Ectodermal cell (in vitro differentiated cells): ENCODE measurements at regions not wholly inside any gene's neighbourhood (a gene's known extent, or its start where the extent isn't known, plus 50 kb on each side); places are given as distances from the start of the nearest gene placed in this dataset.
"Not testable (repeated sequence)": the region's sequence is repeated elsewhere in the genome, so short reads cannot be mapped to it uniquely, and the experiment has no call there.

Experiments used
- H3K27ac ChIP-seq: 2 replicates; pipeline ENCODE4 v1.7.0; 2013; ENCODE audit warnings: mild to moderate bottlenecking, low read depth, low read length; ENCODE audit not compliant: insufficient read depth, poor library complexity, severe bottlenecking
- H3K27me3 ChIP-seq: 2 replicates; pipeline ENCODE4 v1.7.0; 2013; ENCODE audit warnings: mild to moderate bottlenecking, low read length; ENCODE audit not compliant: insufficient read depth, control insufficient read depth, poor library complexity, severe bottlenecking
- H3K36me3 ChIP-seq: one replicate; pipeline ENCODE4 v1.7.0; 2013; ENCODE audit warnings: low read length; ENCODE audit not compliant: control insufficient read depth, insufficient read depth
- H3K4me1 ChIP-seq: one replicate; pipeline ENCODE4 v1.7.0; 2013; ENCODE audit warnings: low read length; ENCODE audit not compliant: control insufficient read depth, insufficient read depth
- H3K4me3 ChIP-seq: 2 replicates; pipeline ENCODE4 v1.7.0; 2013; ENCODE audit warnings: low read depth, low read length, control low read depth; ENCODE audit not compliant: insufficient read depth
- H3K9me3 ChIP-seq: 2 replicates; pipeline ENCODE4 v1.7.0; 2013; ENCODE audit warnings: mild to moderate bottlenecking, low read length, moderate library complexity; ENCODE audit not compliant: control insufficient read depth
- WGBS, 2 experiments: methylation state at CpG; one replicate each; pipeline ENCODE4 v1.1.7; 2013; ENCODE audit warnings: missing lambda C conversion rate in 2 of 2; 5-methylcytosine and 5-hydroxymethylcytosine counted together

GRCh38 chr16:29327631-29328408 lies 78.7 kb downstream of the NPIPB11 start:
- H3K4me1 ChIP-seq, H3K36me3 ChIP-seq, H3K27me3 ChIP-seq, H3K9me3 ChIP-seq, H3K27ac ChIP-seq, H3K4me3 ChIP-seq: not testable (repeated sequence)
- 89 to 90% methylated on average over 10 to 11 of the region's 12 CpGs for WGBS, 2 experiments

DNA sequence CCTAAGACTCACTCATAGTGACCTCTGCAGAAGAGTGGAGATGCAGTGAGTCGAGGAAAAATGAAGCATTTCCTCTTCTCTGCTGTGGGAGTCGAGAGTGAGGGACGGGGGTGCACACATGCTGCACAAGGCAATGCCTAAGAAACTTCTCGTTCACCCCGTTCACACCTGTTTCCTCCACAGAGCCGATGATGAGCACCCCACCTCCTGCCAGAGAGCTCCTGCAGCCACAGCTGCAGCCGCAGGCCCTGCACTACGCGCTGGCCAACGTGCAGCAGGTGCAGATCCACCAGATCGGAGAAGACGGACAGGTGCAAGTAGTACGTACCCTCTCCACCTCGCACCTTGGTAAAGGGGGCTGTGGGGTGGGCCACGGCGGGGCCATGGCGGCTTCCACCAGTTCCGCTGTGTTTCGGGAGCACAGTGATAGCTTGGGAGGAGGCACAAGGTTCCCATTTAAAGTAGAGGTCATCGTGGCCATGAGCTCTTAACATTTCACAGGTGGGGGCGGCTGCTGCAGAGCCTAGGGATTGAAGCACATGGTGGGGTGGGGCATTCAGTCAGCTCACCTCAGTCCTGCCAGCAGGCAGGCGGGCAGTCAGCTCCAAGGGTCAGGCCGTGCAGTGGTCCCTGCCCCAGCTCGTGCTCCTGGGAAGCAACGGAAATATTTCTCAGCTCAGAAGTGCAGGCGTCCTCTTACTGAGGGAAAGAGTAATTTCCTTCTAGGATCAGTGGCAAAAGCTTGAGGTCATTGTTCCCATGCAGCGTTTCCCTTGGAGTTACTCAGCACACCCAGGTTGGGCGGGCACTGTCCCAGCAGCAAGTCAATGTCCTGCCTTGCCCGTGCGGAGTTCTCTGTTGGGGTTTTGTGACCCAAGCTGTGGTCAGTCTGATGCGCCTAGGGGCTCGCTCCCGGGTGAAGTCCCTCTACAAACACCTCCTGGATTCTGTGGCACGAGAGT lies 80.1 kb downstream of the NPIPB11 start:
- 90 to 92% methylated on average over 25 to 28 of the region's 34 CpGs for WGBS, 2 experiments
- H3K9me3 ChIP-seq, H3K4me3 ChIP-seq, H3K27me3 ChIP-seq, H3K27ac ChIP-seq, H3K4me1 ChIP-seq, H3K36me3 ChIP-seq: not testable (repeated sequence)

GRCh38 chr16:29323725-29324124 lies 82.8 kb downstream of the NPIPB11 start:
- not testable (repeated sequence) for H3K27me3 ChIP-seq, H3K27ac ChIP-seq, H3K4me3 ChIP-seq, H3K9me3 ChIP-seq, H3K36me3 ChIP-seq
- peaks cover 12% of the 10 kb centered on the region for H3K4me1 ChIP-seq
- 91 to 92% methylated on average over 6 of the region's 6 CpGs for WGBS, 2 experiments

- WGBS, 2 experiments, result 55 to 56% methylated on average over 9 of the region's 9 CpGs
- Histone ChIP-seq H3K27ac (no peak overlapping the region), H3K27me3 (peaks cover 4% of the 10 kb centered on the region), H3K4me3 (no peak overlapping the region), H3K36me3 (no peaks in the 10 kb centered on the region), H3K4me1 (peaks cover 31% of the 10 kb centered on the region), H3K9me3 (no peaks in the 10 kb centered on the region)
Measured at GRCh38 chr16:29321585-29321984, 84.9 kb downstream of the NPIPB11 start.

GRCh38 chr16:29321000-29321393 lies 85.5 kb downstream of the NPIPB11 start:
- WGBS, 2 experiments, result 95 to 96% methylated on average over 18 of the region's 18 CpGs
- Histone ChIP-seq H3K9me3 (no peaks in the 10 kb centered on the region), H3K27me3 (peaks cover 4% of the 10 kb centered on the region), H3K4me3 (no peak overlapping the region), H3K36me3 (no peaks in the 10 kb centered on the region), H3K4me1 (peaks cover 31% of the 10 kb centered on the region), H3K27ac (no peak overlapping the region)

- Histone ChIP-seq H3K4me1 (peaks cover 31% of the 10 kb centered on the region), H3K4me3 (no peak overlapping the region), H3K36me3 (no peaks in the 10 kb centered on the region), H3K27me3 (peaks cover 4% of the 10 kb centered on the region), H3K27ac (no peak overlapping the region), H3K9me3 (no peaks in the 10 kb centered on the region)
- WGBS, 2 experiments, result 92 to 95% methylated on average over 14 of the region's 14 CpGs
Measured at GRCh38 chr16:29320274-29320999, 86.1 kb downstream of the NPIPB11 start.

- WGBS, 2 experiments, result 91 to 96% methylated on average over 10 of the region's 10 CpGs
- Histone ChIP-seq H3K9me3 (no peaks in the 10 kb centered on the region), H3K27me3 (peaks cover 4% of the 10 kb centered on the region), H3K36me3 (no peaks in the 10 kb centered on the region), H3K27ac (no peak overlapping the region), H3K4me3 (no peak overlapping the region), H3K4me1 (peaks cover 31% of the 10 kb centered on the region)
Measured at GRCh38 chr16:29319726-29320125, 86.8 kb downstream of the NPIPB11 start.

GRCh38 chr16:29318561-29318968 lies 87.9 kb downstream of the NPIPB11 start:
- 26 to 35% methylated on average over 10 of the region's 10 CpGs for WGBS, 2 experiments
- not testable (repeated sequence) for H3K36me3 ChIP-seq, H3K4me3 ChIP-seq, H3K9me3 ChIP-seq, H3K27me3 ChIP-seq
- Histone ChIP-seq H3K4me1 (peaks cover 37% of the 10 kb centered on the region), H3K27ac (peak overlapping the region; percentile 36)

DNA sequence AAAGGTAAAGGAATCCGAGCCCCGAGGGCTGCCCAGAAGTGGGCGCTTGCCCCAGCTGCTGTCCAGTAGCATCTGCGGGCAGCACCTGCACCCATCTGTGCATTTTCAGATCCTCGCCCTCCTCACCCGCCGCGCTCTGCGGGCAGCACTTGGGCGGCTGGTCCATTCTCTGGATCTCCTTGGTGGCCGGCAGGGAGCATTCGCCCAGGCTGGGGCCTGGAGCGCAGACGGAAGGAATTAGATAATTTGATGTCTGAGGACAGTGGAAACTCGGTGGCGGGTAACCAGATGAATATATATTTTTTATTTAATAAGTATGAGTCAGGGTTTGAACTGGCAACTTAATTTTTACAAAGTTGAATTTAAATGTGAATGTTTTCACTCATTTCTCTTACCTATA lies 88.5 kb downstream of the NPIPB11 start:
- H3K27me3 ChIP-seq, result peaks cover 4% of the 10 kb centered on the region
- H3K4me3 ChIP-seq, result no peak overlapping the region
- peaks cover 37% of the 10 kb centered on the region for H3K4me1 ChIP-seq
- no peaks in the 10 kb centered on the region for H3K36me3 ChIP-seq
- H3K9me3 ChIP-seq, result no peaks in the 10 kb centered on the region
- WGBS, 2 experiments, result 87 to 91% methylated on average over 14 to 16 of the region's 16 CpGs
- no peak overlapping the region for H3K27ac ChIP-seq

DNA sequence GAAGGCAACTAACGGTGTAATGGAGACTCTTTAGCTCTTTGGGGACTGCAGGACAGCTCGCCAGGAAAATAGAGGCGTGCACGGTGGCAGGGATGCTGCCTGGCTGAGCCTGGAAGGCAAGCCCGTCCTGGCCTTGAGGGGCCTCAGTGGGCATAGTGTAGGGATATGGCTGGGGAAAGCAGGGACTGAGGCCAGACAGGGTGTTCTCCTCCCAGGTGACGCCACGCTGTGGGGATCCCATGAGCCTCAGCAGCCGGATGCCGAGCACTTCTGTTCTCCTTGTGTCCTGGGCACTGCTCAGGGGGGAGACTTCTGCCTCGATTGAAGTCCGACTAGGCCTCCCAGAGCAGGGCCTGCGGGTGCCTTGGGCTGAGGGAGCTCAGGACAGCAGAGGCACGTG lies 89.2 kb downstream of the NPIPB11 start:
- WGBS, 2 experiments, result 93 to 94% methylated on average over 13 of the region's 13 CpGs
- H3K36me3 ChIP-seq, result no peaks in the 10 kb centered on the region
- H3K9me3 ChIP-seq, result no peaks in the 10 kb centered on the region
- peaks cover 37% of the 10 kb centered on the region for H3K4me1 ChIP-seq
- H3K27ac ChIP-seq, result no peak overlapping the region
- H3K4me3 ChIP-seq, result no peak overlapping the region
- H3K27me3 ChIP-seq, result peaks cover 4% of the 10 kb centered on the region
